Mucosa of descending colon (tissue), 3 donors: ENCODE measurements at regions not wholly inside any gene's neighbourhood (a gene's known extent, or its start where the extent isn't known, plus 50 kb on each side); places are given as distances from the start of the nearest gene placed in this dataset.

Experiments used
- ATAC-seq: fragments of 200-7000 bp; cut with Tn5 transposase; one replicate; pipeline ENCODE4 v1.9.1; 2020; ENCODE audit warnings: mild to moderate bottlenecking, moderate library complexity
- DNase-seq, 3 donors: peaks; one replicate each; pipeline ENCODE4 v3.0.0-alpha.2; 2020
- H3K36me3 ChIP-seq: fragments of 200-600 bp; one replicate; pipeline ENCODE4 v1.8.0; 2021; ENCODE audit warnings: low read depth, mild to moderate bottlenecking
- H3K4me1 ChIP-seq: fragments of 200-600 bp; one replicate; pipeline ENCODE4 v1.8.0; 2021; ENCODE audit warnings: low read depth, mild to moderate bottlenecking
- H3K4me3 ChIP-seq: fragments of 200-600 bp; one replicate; pipeline ENCODE4 v1.8.0; 2021; ENCODE audit warnings: mild to moderate bottlenecking
- H3K9me3 ChIP-seq: fragments of 200-600 bp; one replicate; pipeline ENCODE4 v1.8.0; 2021; ENCODE audit warnings: mild to moderate bottlenecking
- CTCF ChIP-seq: fragments of 200-600 bp; IDR thresholded peaks from one replicate; pipeline ENCODE4 v1.8.0; 2022; ENCODE audit warnings: antibody characterized with exemption, mild to moderate bottlenecking
- intact Hi-C, 2 donors: fragments of 100-400 bp; cut with DNase I in 1 of 2; cut with micrococcal nuclease in 1 of 2; formaldehyde crosslinking; loops; one replicate each; pipeline versions ENCODE4 v1.11.0 to v1.11.1; 2022; cut with DNase I, micrococcal nuclease
- donor health status: DM: no; HTN: no; CAD: no; lungs with moderate emphysema.
- donor health status: DM: no; HTN: no; CAD: no.
- donor health status: DM: no; HTN: yes; CAD: no.

DNA sequence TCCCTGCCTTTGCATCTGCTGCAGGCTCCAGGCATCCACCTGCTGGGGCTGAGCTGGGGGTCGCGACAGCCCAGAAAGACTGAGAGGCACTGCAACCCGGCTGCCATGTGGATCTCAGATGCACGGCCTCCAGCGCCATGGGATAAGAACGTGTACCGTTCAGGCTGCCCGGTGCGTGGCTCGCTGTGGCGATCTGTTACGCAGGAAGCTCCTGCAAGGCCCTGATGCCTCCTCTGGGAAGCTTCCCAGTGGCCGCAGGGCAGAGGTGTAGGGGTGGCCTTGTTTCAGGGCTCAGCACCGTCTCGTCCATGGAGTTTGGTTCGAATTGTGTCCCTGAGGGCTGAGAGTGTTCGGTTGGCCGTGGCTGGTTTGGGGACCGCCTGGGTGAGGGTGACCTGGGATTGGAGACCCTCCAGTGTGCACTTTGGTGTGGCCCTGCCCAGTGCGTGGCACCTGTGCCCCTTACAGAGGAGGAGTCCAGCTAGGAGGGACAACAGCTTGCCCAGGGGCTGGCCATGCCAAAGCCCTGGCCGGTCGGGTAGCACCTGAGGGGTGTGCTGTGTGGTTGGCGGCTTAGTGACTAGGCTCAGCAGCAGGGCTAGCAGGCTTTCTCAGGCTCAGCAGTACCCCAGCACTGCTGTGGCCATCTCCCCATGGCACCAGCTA lies 1184.5 kb downstream of the BRD1 start:
- no peaks in the 10 kb centered on the region for H3K9me3 ChIP-seq
- H3K4me1 ChIP-seq: no peaks in the 10 kb centered on the region
- intact Hi-C loops: no loop called here
- no peak for TF ChIP-seq CTCF
- H3K4me3 ChIP-seq: no peak overlapping the region
- no peak for DNase-seq
- no peak for ATAC-seq
- H3K36me3 ChIP-seq: no peaks in the 10 kb centered on the region

- H3K36me3 ChIP-seq: no peaks in the 10 kb centered on the region
- no peak for TF ChIP-seq CTCF
- H3K4me3 ChIP-seq: no peak overlapping the region
- no peaks in the 10 kb centered on the region for H3K9me3 ChIP-seq
- DNase-seq: no peak
- intact Hi-C loops: no loop called here
- no peak for ATAC-seq
- H3K4me1 ChIP-seq: no peaks in the 10 kb centered on the region
Observed at GRCh38 chr22:48642550-48642949, 1185.1 kb downstream of the BRD1 start.

GRCh38 chr22:48641906-48642475 lies 1185.7 kb downstream of the BRD1 start:
- H3K36me3 ChIP-seq: no peaks in the 10 kb centered on the region
- no peak for ATAC-seq
- no peaks in the 10 kb centered on the region for H3K9me3 ChIP-seq
- no peak overlapping the region for H3K4me3 ChIP-seq
- no peak for DNase-seq
- TF ChIP-seq CTCF: no peak
- no peaks in the 10 kb centered on the region for H3K4me1 ChIP-seq
- intact Hi-C loops: no loop called here

- no peak for TF ChIP-seq CTCF
- H3K4me1 ChIP-seq: no peaks in the 10 kb centered on the region
- DNase-seq (no peak), ATAC-seq (no peak)
- H3K4me3 ChIP-seq: no peak overlapping the region
- intact Hi-C loops: no loop called here
- H3K36me3 ChIP-seq: no peaks in the 10 kb centered on the region
- H3K9me3 ChIP-seq: no peaks in the 10 kb centered on the region
Observed at GRCh38 chr22:48640890-48641841, 1186.5 kb downstream of the BRD1 start.

DNA sequence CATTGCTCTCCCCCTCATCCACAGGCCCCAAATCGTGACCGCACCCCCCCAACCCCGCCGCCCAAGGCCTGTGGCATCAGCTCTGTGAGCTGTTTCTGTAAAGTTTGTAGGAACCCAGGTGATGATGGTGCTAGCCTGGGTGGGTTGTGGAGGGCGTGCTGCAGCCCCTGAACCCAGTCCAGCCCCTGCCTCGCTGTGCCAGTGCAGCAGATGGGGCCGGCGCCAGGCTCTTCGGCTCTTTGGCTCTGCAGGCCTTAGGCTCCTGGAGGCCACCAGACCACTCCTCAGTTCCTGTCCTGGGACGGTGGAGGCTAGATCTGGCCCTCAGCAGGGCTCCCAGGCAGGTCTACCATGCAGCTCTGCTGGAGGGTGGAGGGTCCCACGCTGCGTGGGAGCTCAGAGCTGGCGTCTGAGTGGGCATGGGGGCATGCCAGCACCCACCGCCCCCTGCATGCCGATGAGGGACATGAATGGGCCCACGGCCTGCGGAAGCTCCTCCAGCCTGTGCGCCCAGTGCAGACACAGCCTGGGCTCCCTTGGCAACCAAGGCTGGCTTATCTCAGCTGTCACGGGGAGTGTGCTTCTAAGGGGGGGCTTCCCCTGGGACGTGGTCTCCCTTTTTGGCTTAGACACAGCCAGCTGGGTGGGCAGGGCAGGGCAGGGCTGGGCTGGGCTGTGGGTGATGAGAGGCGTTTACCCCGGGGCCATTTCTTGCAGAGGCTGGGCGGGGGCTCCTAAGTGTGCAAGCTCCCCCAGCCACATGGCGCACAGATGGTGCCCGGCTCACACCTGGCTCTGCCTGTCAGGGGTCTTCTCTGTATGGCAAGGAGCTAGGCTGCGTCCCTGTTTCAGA lies 1187.6 kb downstream of the BRD1 start:
- no peak for DNase-seq
- Histone ChIP-seq H3K9me3 (no peaks in the 10 kb centered on the region), H3K4me3 (no peak overlapping the region), H3K4me1 (peaks cover 8% of the 10 kb centered on the region), H3K36me3 (no peaks in the 10 kb centered on the region)
- no peak for TF ChIP-seq CTCF
- intact Hi-C loops: no loop called here
- ATAC-seq: no peak
